ENCODE measurements at regions not wholly inside any gene's neighbourhood (a gene's known extent, or its start where the extent isn't known, plus 50 kb on each side); places are given as distances from the start of the nearest gene placed in this dataset.

DNA sequence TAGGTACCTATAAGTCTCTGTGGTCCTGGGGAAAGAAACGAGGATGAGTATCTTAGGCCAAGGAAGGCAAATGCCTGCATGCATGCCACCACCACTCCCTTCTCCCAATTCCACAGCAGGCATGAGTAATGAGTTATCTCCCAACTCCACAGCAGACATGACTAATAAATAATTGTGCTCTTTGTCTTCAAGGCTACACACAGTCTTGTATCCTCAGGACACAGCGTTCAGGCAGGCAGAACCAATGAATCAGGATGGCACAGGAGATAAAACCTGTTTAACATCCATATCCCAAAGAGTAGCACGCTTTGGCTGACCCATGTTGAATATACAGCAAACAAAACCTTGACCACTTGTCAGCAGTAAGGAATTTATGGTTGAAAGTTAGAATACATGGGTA, 229.7 kb upstream of the NFE2L3 start:
- TF ChIP-seq, protein P1, sequence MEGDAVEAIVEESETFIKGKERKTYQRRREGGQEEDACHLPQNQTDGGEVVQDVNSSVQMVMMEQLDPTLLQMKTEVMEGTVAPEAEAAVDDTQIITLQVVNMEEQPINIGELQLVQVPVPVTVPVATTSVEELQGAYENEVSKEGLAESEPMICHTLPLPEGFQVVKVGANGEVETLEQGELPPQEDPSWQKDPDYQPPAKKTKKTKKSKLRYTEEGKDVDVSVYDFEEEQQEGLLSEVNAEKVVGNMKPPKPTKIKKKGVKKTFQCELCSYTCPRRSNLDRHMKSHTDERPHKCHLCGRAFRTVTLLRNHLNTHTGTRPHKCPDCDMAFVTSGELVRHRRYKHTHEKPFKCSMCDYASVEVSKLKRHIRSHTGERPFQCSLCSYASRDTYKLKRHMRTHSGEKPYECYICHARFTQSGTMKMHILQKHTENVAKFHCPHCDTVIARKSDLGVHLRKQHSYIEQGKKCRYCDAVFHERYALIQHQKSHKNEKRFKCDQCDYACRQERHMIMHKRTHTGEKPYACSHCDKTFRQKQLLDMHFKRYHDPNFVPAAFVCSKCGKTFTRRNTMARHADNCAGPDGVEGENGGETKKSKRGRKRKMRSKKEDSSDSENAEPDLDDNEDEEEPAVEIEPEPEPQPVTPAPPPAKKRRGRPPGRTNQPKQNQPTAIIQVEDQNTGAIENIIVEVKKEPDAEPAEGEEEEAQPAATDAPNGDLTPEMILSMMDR (IDR thresholded peaks at IDR 0.05): no peak
- no peak for TF ChIP-seq POLR2A (IDR thresholded peaks at IDR 0.05)

Measured in Peyer's patch (tissue), 4 donors.